HEK293 (cell line): ENCODE measurements at regions not wholly inside any gene's neighbourhood (a gene's known extent, or its start where the extent isn't known, plus 50 kb on each side); places are given as distances from the start of the nearest gene placed in this dataset.

Source experiments
- CTCF ChIA-PET: fragments of 350-600 bp; formaldehyde crosslinking; extraction: SDS; loops from one replicate; lab custom pipeline; 2021; ENCODE audit warnings: antibody characterized with exemption; lab: Yijun Ruan, JAX
- POLR2A ChIA-PET: fragments of 300-600 bp; formaldehyde crosslinking; extraction: SDS; loops from one replicate; lab custom pipeline; 2020; ENCODE audit warnings: antibody characterized with exemption, inconsistent platforms; lab: Yijun Ruan, JAX
- H3K27ac ChIP-seq: fragments of 200-500 bp; sonication (Bioruptor generic); 2 replicates; pipeline ENCODE4 v1.5.1; 2014; ENCODE audit warnings: low read depth, low read length, control low read depth, inconsistent platforms; ENCODE audit errors: extremely low read depth
- H3K36me3 ChIP-seq, 2 experiments: fragments of 200-500 bp in 1 of 2; sonication (Bioruptor generic) in 1 of 2; 1 replicate in 1 of 2; 2 replicates in 1 of 2; pipeline ENCODE4 v1.5.1; 2014 to 2017; ENCODE audit warnings: inconsistent platforms in 2 of 2, low read length in 2 of 2; ENCODE audit not compliant: control insufficient read depth in 2 of 2, insufficient read depth in 1 of 2
- H3K4me1 ChIP-seq: fragments of 200-500 bp; sonication (Bioruptor generic); 2 replicates; pipeline ENCODE4 v1.5.1; 2014; ENCODE audit warnings: mild to moderate bottlenecking, low read length, inconsistent platforms; ENCODE audit not compliant: control insufficient read depth, insufficient read depth
- H3K4me3 ChIP-seq: 2 replicates; pipeline ENCODE4 v1.5.1; 2011; ENCODE audit warnings: low read depth, mild to moderate bottlenecking, control low read depth, low read length, moderate library complexity
- H3K9me3 ChIP-seq: fragments of 200-500 bp; sonication (Bioruptor generic); 2 replicates; pipeline ENCODE4 v1.5.1; 2014; ENCODE audit warnings: low read depth, low read length, inconsistent platforms; ENCODE audit not compliant: control insufficient read depth, insufficient read depth
- BCL11B ChIP-seq: fragments of 450-650 bp; formaldehyde crosslinking; IDR thresholded peaks from 2 replicates; pipeline ENCODE4 v1.5.1; 2016; ENCODE audit warnings: low read depth, missing biosample characterization, missing genetic modification characterization
- GLIS1 ChIP-seq: fragments of 450-650 bp; formaldehyde crosslinking; IDR thresholded peaks from 2 replicates; pipeline ENCODE4 v1.5.1; 2016; ENCODE audit warnings: missing biosample characterization, missing genetic modification characterization
- GLIS2 ChIP-seq: fragments of 450-650 bp; formaldehyde crosslinking; IDR thresholded peaks from 2 replicates; pipeline ENCODE4 v1.5.1; 2016; ENCODE audit warnings: missing biosample characterization, missing genetic modification characterization
- KLF1 ChIP-seq: fragments of 450-650 bp; formaldehyde crosslinking; IDR thresholded peaks from 2 replicates; pipeline ENCODE4 v1.5.1; 2016; ENCODE audit warnings: missing biosample characterization, missing genetic modification characterization
- KLF16 ChIP-seq: fragments of 450-650 bp; formaldehyde crosslinking; IDR thresholded peaks from 2 replicates; pipeline ENCODE4 v1.5.1; 2017; ENCODE audit warnings: missing biosample characterization, missing genetic modification characterization
- PRDM1 ChIP-seq: fragments of 450-650 bp; formaldehyde crosslinking; IDR thresholded peaks from 2 replicates; pipeline ENCODE4; 2016; ENCODE audit warnings: missing biosample characterization, missing genetic modification characterization
- TCF7L2 ChIP-seq: IDR thresholded peaks from 2 replicates; pipeline ENCODE4 v1.6.1; 2011; ENCODE audit warnings: low read depth, mild to moderate bottlenecking, inconsistent platforms, low read length, moderate library complexity, borderline replicate concordance
- ZBTB1 ChIP-seq: fragments of 450-650 bp; formaldehyde crosslinking; IDR thresholded peaks from 2 replicates; pipeline ENCODE4 v1.5.1; 2016; ENCODE audit warnings: missing biosample characterization, missing genetic modification characterization
- ZBTB20 ChIP-seq: fragments of 450-650 bp; formaldehyde crosslinking; IDR thresholded peaks from 2 replicates; pipeline ENCODE4 v1.5.1; 2016; ENCODE audit warnings: missing biosample characterization, missing genetic modification characterization
- ZBTB21 ChIP-seq: fragments of 450-650 bp; formaldehyde crosslinking; IDR thresholded peaks from 2 replicates; pipeline ENCODE4 v1.5.1; 2017; ENCODE audit warnings: missing biosample characterization, missing genetic modification characterization
- ZFHX2 ChIP-seq: fragments of 450-650 bp; formaldehyde crosslinking; conservative IDR thresholded peaks from 2 replicates; pipeline ENCODE4 v1.5.1; 2016; ENCODE audit warnings: missing biosample characterization, missing genetic modification characterization
- ZFP37 ChIP-seq: fragments of 450-650 bp; formaldehyde crosslinking; IDR thresholded peaks from 2 replicates; pipeline ENCODE4 v1.5.1; 2016; ENCODE audit warnings: missing biosample characterization, missing genetic modification characterization
- ZFP69B ChIP-seq: fragments of 450-650 bp; formaldehyde crosslinking; IDR thresholded peaks from 2 replicates; pipeline ENCODE4 v1.5.1; 2016; ENCODE audit warnings: missing biosample characterization, missing genetic modification characterization
- ZNF140 ChIP-seq: fragments of 450-650 bp; formaldehyde crosslinking; IDR thresholded peaks from 2 replicates; pipeline ENCODE4 v1.5.1; 2016; ENCODE audit warnings: missing biosample characterization, missing genetic modification characterization
- ZNF23 ChIP-seq: fragments of 450-650 bp; formaldehyde crosslinking; IDR thresholded peaks from 2 replicates; pipeline ENCODE4 v1.5.1; 2016; ENCODE audit warnings: missing biosample characterization, missing genetic modification characterization, borderline replicate concordance
- ZNF239 ChIP-seq: fragments of 450-650 bp; formaldehyde crosslinking; IDR thresholded peaks from 2 replicates; pipeline ENCODE4 v1.5.1; 2016; ENCODE audit warnings: missing biosample characterization, missing genetic modification characterization
- ZNF292 ChIP-seq: fragments of 450-650 bp; formaldehyde crosslinking; IDR thresholded peaks from 2 replicates; pipeline ENCODE4 v1.5.1; 2016; ENCODE audit warnings: low read depth, missing biosample characterization, missing genetic modification characterization, borderline replicate concordance
- ZNF335 ChIP-seq: fragments of 450-650 bp; formaldehyde crosslinking; conservative IDR thresholded peaks from 2 replicates; pipeline ENCODE4 v1.5.1; 2016; ENCODE audit warnings: missing biosample characterization, missing genetic modification characterization
- ZNF404 ChIP-seq: fragments of 450-650 bp; formaldehyde crosslinking; IDR thresholded peaks from 2 replicates; pipeline ENCODE4 v1.5.1; 2017; ENCODE audit warnings: missing biosample characterization, missing genetic modification characterization
- ZNF510 ChIP-seq: fragments of 450-650 bp; formaldehyde crosslinking; IDR thresholded peaks from 2 replicates; pipeline ENCODE4 v1.5.1; 2018; ENCODE audit warnings: mild to moderate bottlenecking, missing genetic modification characterization, missing biosample characterization; ENCODE audit not compliant: insufficient replicate concordance
- ZNF514 ChIP-seq: fragments of 450-650 bp; formaldehyde crosslinking; IDR thresholded peaks from 2 replicates; pipeline ENCODE4 v1.5.1; 2016; ENCODE audit warnings: missing biosample characterization, missing genetic modification characterization
- ZNF548 ChIP-seq: fragments of 450-650 bp; formaldehyde crosslinking; IDR thresholded peaks from 2 replicates; pipeline ENCODE4 v1.5.1; 2016; ENCODE audit warnings: missing biosample characterization, missing genetic modification characterization
- ZNF555 ChIP-seq: fragments of 450-650 bp; formaldehyde crosslinking; conservative IDR thresholded peaks from 2 replicates; pipeline ENCODE4 v1.5.1; 2017; ENCODE audit warnings: missing biosample characterization, mild to moderate bottlenecking, missing genetic modification characterization, inconsistent platforms
- ZNF654 ChIP-seq: fragments of 450-650 bp; formaldehyde crosslinking; IDR thresholded peaks from 2 replicates; pipeline ENCODE4 v1.5.1; 2016; ENCODE audit warnings: low read depth, missing biosample characterization, missing genetic modification characterization
- ZNF747 ChIP-seq: fragments of 450-650 bp; formaldehyde crosslinking; IDR thresholded peaks from 2 replicates; pipeline ENCODE4 v1.5.1; 2016; ENCODE audit warnings: missing biosample characterization, missing genetic modification characterization
- ZNF76 ChIP-seq: fragments of 450-650 bp; formaldehyde crosslinking; IDR thresholded peaks from 2 replicates; pipeline ENCODE4; 2016; ENCODE audit warnings: low read depth, missing biosample characterization, missing genetic modification characterization, borderline replicate concordance
- ZNF791 ChIP-seq: fragments of 450-650 bp; formaldehyde crosslinking; IDR thresholded peaks from 2 replicates; pipeline ENCODE4 v1.5.1; 2016; ENCODE audit warnings: missing biosample characterization, missing genetic modification characterization
- ZSCAN30 ChIP-seq: fragments of 450-650 bp; IDR thresholded peaks from 2 replicates; pipeline ENCODE4 v1.5.1; 2018; ENCODE audit warnings: missing biosample characterization, mild to moderate bottlenecking, missing genetic modification characterization, moderate library complexity
- TF ChIP-seq, protein P1 (sequence below): fragments of 450-650 bp; formaldehyde crosslinking; IDR thresholded peaks from 2 replicates; pipeline ENCODE4 v1.5.1; 2016; ENCODE audit warnings: missing biosample characterization, missing genetic modification characterization
- TF ChIP-seq, protein P2 (sequence below): fragments of 450-650 bp; formaldehyde crosslinking; IDR thresholded peaks from 2 replicates; pipeline ENCODE4 v1.5.1; 2016; ENCODE audit warnings: missing biosample characterization, missing genetic modification characterization
- TF ChIP-seq, protein P3 (sequence below): fragments of 450-650 bp; formaldehyde crosslinking; conservative IDR thresholded peaks from 2 replicates; pipeline ENCODE4 v1.5.1; 2016; ENCODE audit warnings: low read depth, missing biosample characterization, missing genetic modification characterization

DNA sequence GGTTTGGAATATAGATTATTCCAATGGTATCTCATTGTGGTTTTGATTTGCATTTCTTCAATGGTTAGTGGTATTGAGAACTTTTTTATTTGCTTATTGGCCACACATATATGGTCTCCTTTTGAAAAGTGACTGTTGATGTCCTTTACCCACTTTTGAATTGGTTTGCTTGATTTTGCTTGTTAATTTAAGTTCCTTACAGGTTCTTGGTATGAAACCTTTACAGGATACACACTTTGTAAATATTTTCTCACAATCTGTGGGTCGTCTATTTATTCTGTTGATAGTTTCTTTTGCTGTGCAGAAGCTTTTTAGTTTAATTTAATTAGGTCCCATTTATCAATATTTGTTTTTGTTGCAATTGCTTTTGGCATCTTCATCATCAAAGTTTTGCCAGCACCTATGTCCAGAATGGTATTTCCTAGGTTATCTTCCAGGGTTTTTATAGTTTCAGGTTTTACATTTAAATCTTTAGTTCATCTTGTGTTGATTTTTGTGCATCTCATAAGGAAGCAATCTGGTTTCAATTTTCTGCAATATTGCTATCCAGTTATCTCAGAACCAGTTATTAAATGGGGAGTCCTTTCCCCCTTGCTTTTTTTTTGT, 475.7 kb upstream of the PABPC4L start:
- no peaks in the 10 kb centered on the region for H3K9me3 ChIP-seq
- ChIA-PET POLR2A (no interaction called here), CTCF (no interaction called here)
- no peaks in the 10 kb centered on the region for H3K4me1 ChIP-seq
- no peak overlapping the region for H3K4me3 ChIP-seq
- TF ChIP-seq, protein P1, sequence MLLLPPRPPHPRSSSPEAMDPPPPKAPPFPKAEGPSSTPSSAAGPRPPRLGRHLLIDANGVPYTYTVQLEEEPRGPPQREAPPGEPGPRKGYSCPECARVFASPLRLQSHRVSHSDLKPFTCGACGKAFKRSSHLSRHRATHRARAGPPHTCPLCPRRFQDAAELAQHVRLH (tag by site-specific recombination) = no peak
- no peak for TF ChIP-seq TCF7L2
- no peak for TF ChIP-seq GLIS2 (tag by site-specific recombination)
- TF ChIP-seq ZNF239 = no peak
- TF ChIP-seq, protein P2, sequence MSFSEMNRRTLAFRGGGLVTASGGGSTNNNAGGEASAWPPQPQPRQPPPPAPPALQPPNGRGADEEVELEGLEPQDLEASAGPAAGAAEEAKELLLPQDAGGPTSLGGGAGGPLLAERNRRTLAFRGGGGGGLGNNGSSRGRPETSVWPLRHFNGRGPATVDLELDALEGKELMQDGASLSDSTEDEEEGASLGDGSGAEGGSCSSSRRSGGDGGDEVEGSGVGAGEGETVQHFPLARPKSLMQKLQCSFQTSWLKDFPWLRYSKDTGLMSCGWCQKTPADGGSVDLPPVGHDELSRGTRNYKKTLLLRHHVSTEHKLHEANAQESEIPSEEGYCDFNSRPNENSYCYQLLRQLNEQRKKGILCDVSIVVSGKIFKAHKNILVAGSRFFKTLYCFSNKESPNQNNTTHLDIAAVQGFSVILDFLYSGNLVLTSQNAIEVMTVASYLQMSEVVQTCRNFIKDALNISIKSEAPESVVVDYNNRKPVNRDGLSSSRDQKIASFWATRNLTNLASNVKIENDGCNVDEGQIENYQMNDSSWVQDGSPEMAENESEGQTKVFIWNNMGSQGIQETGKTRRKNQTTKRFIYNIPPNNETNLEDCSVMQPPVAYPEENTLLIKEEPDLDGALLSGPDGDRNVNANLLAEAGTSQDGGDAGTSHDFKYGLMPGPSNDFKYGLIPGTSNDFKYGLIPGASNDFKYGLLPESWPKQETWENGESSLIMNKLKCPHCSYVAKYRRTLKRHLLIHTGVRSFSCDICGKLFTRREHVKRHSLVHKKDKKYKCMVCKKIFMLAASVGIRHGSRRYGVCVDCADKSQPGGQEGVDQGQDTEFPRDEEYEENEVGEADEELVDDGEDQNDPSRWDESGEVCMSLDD = no peak
- no peak for TF ChIP-seq ZNF514 (tag by site-specific recombination)
- TF ChIP-seq KLF16 (tag by site-specific recombination) = no peak
- no peak for TF ChIP-seq ZNF292
- no peak for TF ChIP-seq ZBTB20 (tag by site-specific recombination)
- TF ChIP-seq ZBTB1 (tag by site-specific recombination) = no peak
- no peak for TF ChIP-seq ZFP37
- no peak for TF ChIP-seq ZSCAN30 (tag by site-specific recombination)
- TF ChIP-seq GLIS1 = no peak
- no peak for TF ChIP-seq ZNF548
- no peak for TF ChIP-seq ZBTB21 (tag by site-specific recombination)
- no peak for TF ChIP-seq BCL11B (tag by site-specific recombination)
- no peak for TF ChIP-seq ZNF555 (tag by site-specific recombination)
- TF ChIP-seq ZNF140 = no peak
- H3K36me3 ChIP-seq = no peaks in the 10 kb centered on the region
- no peak overlapping the region for H3K27ac ChIP-seq

DNA sequence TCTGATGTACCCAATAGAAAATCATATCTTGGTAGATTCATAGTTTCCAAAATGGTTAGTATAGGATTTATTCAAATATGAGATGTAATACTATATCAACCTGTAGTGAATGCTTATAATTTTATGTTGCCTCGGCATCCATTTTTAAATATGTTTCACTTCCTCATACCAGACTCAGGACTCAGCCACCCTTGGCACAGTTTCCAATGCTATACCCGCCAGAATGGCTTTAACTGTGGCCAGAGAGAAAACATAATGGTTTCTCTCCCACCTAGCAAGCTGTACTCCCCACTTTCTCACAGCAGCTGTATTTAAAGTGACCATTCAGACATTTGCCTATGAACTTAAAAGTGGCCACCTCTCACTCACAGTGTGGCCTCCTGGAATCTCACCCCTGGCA, 466.6 kb upstream of the PABPC4L start:
- H3K4me1 ChIP-seq = no peaks in the 10 kb centered on the region
- no peak overlapping the region for H3K27ac ChIP-seq
- H3K4me3 ChIP-seq = no peak overlapping the region
- H3K9me3 ChIP-seq = no peaks in the 10 kb centered on the region
- ChIA-PET CTCF (no interaction called here), POLR2A (no interaction called here)
- H3K36me3 ChIP-seq = no peaks in the 10 kb centered on the region
- TF ChIP-seq ZNF76 (tag by site-specific recombination) (no peak), ZNF510 (no peak), ZNF239 (no peak), ZNF747 (tag by site-specific recombination) (no peak), TCF7L2 (no peak), ZFP69B (no peak), BCL11B (tag by site-specific recombination) (no peak), ZNF791 (tag by site-specific recombination) (no peak), ZFHX2 (tag by site-specific recombination) (no peak), PRDM1 (tag by site-specific recombination) (no peak), ZNF335 (tag by site-specific recombination) (no peak), ZNF404 (tag by site-specific recombination) (no peak), ZNF654 (tag by site-specific recombination) (no peak), KLF1 (tag by site-specific recombination) (no peak), ZNF23 (tag by site-specific recombination) (no peak)
- TF ChIP-seq, protein P3, sequence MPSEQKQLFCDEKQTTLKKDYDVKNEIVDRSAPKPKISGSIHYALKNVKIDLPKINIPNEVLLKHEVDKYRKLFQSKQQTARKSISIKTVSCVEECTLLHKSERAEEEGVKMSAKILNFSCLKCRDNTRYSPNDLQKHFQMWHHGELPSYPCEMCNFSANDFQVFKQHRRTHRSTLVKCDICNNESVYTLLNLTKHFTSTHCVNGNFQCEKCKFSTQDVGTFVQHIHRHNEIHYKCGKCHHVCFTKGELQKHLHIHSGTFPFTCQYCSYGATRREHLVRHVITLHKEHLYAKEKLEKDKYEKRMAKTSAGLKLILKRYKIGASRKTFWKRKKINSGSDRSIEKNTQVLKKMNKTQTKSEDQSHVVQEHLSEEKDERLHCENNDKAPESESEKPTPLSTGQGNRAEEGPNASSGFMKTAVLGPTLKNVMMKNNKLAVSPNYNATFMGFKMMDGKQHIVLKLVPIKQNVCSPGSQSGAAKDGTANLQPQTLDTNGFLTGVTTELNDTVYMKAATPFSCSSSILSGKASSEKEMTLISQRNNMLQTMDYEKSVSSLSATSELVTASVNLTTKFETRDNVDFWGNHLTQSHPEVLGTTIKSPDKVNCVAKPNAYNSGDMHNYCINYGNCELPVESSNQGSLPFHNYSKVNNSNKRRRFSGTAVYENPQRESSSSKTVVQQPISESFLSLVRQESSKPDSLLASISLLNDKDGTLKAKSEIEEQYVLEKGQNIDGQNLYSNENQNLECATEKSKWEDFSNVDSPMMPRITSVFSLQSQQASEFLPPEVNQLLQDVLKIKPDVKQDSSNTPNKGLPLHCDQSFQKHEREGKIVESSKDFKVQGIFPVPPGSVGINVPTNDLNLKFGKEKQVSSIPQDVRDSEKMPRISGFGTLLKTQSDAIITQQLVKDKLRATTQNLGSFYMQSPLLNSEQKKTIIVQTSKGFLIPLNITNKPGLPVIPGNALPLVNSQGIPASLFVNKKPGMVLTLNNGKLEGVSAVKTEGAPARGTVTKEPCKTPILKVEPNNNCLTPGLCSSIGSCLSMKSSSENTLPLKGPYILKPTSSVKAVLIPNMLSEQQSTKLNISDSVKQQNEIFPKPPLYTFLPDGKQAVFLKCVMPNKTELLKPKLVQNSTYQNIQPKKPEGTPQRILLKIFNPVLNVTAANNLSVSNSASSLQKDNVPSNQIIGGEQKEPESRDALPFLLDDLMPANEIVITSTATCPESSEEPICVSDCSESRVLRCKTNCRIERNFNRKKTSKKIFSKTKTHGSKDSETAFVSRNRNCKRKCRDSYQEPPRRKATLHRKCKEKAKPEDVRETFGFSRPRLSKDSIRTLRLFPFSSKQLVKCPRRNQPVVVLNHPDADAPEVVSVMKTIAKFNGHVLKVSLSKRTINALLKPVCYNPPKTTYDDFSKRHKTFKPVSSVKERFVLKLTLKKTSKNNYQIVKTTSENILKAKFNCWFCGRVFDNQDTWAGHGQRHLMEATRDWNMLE = no peak
